HG03097 (cell line): ENCODE measurements at regions not wholly inside any gene's neighbourhood (a gene's known extent, or its start where the extent isn't known, plus 50 kb on each side); places are given as distances from the start of the nearest gene placed in this dataset.

Experiments used
- ATAC-seq: cut with Tn5 transposase; IDR thresholded peaks from one replicate; pipeline ENCODE4 v1.9.1; 2021; ENCODE audit not compliant: unreplicated experiment, low FRiP score

DNA sequence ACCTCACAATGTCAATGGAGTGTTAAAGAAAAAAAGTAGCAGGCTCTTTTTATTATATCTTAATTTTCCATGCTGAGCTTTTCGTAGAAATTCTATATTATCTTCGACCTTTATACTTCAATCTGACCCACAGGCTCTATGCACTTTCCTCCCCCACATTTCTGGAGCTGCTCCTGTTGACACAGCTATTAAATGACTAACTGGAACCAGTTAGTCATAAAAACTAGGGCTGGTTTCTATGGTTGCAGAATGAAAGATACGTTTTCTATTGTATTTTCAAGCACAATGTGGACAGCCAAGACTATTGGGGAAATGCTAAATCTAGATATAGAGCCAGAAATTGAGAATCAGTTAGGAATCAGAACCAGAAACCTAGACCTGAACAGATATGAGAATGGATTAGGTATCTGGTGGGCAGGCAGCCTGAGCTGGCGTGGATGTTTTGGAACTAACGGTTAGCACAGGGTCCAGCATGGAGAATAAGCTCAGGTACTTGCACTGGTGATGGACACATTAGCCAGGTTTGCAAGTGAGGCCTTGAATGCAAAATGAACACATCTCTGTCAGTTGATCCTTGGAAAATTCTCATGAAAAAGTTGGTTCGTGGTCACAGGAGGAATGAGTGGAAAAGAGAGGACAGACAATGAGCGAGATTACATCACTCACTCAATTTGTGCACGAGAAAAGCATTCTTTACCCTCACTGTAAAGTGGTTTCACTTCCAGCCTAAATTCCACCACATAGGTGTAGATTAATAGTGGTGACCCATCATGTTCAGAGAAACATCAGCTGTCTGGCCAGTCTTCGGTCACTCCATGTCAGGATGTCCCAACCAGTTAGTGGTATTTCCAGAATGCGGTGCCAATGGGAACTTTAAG is 144.6 kb upstream of the EPHA4 start:
- no peak for ATAC-seq

DNA sequence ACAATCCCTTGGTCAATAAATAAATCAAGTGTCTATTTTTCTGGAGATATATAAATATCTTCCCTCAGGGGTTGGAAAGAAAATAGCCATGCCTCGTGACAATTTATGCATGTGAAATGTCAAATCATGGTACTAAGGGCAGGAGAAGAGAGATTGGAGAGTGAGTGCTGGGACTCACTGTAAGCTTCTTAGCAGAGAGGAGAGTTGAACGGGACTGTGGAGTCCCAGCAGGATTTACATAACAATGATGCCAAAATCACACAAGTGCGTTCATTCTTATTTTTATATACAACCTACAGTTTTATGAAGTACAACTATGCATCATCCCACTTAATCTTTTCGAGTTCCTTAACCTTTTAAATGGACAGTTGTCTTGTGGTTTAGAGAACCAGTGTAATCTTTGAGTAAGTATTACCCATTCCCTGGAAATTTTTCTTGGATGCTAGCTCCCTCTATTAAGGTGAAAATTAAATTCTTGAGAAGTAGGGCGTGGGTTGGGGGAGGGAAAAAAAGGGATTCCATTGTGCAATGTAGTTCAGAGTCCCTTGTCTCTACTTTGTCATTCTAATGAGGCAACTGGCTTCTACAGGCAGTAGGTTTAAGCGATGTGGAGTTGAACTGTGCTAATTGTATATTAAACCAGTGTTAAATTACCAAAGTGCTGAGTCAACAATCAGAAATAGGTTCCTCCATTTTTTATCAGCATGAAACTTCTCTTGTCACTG is 143.6 kb upstream of the EPHA4 start:
- no peak for ATAC-seq

DNA sequence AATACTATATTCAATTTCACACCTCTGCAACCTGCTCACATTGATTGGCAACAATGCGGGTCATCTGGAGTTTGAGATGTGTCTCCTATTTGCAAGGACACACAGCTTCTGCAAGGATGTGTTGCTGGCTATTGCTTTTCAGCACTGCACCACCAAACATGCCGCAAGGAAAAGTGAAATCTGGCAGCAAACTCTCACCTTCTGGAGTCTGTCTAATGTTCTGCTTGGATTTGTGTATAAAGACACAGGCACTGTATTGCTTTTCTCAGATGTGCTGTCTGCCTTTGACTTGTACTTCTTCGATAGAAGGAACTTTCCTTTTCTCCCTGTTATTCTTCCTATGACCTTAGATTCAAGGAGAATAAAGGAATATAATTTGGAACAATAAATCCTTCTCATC is 138.6 kb upstream of the EPHA4 start:
- no peak for ATAC-seq

DNA sequence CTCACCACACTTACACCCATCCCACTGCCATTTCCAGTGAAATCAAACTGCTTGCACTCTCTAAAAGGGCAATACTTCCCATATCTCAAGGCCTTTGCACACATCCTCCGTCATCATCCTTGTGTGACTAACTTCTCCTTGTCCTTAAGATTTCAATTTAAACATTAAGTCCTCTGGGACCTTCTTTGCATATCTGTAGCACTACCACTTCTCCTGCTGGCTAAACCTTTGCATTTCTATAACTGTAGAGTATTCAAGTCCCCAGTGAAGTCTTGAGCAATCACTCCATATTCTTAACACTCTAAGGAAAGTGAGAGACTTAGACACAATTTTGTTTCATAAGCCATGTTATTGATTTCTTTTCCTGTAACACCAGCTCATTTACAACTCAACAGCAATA is 136.8 kb upstream of the EPHA4 start:
- ATAC-seq, result no peak

DNA sequence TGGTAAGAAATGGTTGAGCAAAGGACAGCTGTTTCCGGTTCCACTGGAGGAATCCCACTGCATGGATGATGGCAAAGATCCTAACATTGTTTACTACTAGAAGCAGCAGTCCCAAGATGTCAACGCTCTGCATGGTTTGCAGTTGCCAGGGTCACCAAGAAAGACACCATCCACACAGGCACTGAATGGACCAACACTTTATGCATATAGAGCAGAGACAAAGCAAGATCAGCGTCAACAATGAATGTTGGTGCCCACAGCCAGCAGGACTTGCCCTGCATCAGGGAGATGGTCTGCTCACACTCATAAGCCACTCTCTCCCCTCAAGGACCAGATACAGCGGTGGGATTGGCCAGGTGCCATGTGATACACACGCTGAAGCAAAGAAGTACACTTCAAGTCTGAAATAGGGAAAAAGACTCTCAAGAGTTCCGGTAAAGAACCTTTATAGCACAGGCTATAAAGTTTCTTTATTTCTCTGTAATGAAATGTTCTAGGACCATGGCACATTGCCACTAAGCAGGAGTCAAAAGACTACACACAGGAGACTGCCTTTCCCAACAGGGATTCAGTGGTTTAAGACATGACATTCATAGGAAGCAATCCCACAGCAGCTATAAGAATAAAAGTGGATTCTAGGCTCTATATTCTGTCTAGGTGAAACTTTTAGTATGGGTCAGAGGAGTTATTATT is 133.2 kb upstream of the EPHA4 start:
- no peak for ATAC-seq

DNA sequence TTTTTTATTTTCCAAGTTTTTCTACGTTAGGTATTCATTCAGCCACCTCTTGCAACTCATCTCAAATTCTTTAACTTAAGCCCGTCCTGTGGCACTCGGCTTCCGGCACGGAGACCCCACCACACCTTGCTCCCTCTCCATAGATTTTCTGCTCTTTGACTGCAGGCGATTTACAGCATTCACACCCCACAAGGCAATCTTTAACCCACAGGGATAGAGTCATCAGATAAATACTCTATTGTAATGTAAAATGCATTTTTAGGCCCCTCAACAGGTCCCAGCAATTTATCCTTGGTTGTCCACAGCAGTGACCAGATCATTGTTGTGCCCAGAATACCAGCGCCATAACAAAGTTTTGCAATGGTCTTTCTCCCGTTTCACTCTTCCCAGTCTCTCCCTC is 132.3 kb upstream of the EPHA4 start:
- no peak for ATAC-seq

DNA sequence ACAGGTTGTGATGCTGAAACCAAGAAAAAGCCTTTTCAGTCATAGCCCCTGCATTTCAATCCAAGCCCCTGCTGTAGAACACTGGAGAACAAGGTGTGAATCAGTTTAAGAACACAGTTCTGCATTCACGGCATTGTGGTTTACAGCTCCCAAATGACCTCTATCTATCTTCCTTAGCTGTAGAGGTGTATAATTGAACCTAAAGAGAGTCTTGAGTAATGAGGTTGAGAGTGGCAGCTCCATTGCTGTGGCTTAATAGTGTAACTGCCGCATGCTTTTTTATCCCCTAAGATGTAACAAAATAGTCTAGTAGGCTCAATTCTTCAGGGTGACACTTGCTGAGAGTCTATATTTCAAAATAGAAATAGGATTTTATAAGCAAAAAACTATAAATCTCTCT is 121.3 kb upstream of the EPHA4 start:
- ATAC-seq, result no peak

DNA sequence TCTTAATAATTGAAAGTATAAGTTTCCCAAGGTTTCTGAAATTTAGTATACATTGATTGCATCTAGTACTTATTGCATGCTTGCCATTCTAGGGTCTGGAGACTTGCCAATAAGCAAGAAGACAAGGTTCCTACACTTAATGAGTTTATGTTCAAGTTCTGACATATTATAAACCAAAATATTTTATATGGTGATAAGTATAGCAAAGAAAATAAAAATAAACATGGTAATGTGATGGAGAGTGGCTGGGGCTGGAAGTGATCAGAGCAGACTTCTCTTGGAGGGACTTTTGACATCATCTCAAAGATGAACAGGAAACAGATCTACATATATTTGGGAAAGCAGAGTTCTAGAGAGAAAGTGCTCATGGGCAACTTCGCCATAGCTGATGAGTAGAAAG is 119.5 kb upstream of the EPHA4 start:
- ATAC-seq, result no peak

DNA sequence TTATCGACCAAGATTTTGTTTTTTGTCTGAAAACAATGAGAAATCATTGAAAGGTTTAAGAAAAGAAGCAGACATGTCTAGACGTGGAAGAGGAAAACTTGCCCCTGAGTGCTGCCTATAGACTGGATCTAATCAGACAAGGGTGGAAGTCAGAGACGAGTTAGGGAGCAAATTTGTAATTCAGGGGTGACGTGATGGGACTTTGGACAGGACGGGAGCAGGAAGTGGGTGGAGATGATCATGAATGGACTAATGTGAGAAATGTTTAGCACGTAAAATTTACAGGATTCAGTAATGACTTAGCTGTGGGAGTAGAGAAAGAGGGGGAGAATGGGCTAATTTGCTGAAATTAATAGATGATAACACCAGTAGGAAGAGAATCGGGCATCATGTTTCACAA is 117.0 kb upstream of the EPHA4 start:
- no peak for ATAC-seq

DNA sequence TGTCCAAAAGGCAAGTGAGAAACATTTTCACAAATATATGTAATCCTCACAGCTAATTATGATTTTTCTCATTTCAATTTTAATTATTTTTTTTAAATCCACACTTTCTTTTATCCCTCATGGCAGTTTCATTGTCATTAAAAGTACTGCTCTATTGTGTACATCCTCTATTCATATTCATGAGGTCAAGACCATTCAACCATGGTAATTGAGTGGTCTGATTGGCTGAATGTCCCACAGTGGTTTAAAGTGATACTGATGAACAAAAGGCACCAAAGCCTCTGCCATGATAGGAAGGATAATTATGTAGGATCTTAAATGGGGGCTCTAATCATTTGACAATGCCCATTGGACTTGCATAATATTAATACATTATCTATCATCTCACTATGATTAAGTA is 108.4 kb upstream of the EPHA4 start:
- ATAC-seq, result no peak

DNA sequence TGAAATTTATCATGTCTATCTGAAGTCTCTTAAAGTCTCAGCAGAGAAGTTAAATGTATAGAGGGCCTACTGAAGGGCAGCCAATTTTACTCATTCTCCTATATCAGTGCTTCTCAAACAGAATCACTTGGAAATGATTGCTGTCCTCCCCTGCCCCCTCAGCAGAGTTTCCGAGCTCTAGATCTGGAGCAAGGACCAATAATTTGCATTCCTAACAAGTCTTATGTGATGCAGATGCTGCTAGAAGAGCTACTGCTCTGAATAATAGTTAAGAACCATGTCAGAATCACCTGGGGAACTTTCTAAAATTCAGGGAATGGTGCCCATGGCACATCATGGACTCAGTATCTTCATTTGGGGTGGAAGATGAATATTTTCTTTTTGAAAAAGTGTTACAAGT is 105.6 kb upstream of the EPHA4 start:
- no peak for ATAC-seq

DNA sequence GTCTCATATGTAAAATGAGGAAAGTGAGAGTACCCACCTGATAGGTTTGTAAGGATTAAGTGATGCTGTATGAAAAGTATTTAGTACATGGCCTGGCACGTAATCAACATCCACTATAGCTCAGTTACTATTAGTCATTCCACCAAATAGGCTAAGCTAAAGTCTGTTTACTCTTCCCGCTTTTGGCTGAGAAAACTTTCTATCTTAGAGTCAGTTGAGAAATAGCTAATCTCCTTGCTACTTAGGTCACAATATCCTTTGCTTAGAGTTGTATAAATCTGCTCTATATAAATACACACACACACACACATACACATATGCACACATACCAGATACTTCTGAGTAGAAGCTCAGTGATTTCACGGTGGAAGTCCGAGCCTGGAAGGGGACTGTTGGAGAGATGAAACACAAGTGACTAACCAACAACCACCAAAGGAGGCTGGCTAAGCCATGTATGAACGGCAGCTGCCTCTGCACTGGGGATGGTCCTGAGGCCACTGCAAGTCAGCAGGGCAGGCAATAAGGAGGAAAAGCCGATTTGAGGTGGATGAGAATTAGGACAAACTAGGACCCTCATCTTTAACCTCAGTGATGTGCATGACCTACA is 104.6 kb upstream of the EPHA4 start:
- no peak for ATAC-seq

DNA sequence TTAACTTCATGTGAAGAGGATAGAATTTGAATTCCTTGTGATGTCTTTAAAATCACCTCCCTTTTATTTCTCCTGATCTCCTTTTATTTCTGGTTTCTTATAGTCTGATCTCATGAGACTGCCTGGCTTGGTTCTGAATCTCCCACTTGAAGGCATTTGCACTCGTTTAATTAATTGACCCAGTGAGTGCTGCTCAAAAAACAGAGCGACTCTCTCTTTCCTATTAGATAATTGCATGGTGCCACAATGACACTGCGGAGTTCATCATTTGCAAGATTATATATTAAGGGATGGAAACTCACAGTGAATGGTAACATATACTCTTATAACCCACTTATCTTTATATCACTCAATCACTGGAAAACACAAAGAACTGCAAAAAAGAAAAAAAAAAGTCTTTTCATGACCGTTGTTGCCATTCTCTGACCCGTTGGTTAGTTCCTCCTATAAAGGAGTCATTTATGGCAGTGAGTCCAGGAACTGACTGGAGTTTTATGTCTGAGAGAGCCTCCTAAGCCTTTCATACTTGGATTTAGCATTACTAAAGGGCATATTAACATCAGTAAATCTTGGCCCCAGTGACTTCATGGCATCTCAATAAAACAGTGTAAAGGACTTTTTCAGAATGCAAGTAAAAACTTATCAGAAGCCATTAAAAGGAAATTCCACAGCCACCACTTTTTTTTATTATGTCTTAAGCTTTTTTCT is 103.3 kb upstream of the EPHA4 start:
- ATAC-seq, result no peak

DNA sequence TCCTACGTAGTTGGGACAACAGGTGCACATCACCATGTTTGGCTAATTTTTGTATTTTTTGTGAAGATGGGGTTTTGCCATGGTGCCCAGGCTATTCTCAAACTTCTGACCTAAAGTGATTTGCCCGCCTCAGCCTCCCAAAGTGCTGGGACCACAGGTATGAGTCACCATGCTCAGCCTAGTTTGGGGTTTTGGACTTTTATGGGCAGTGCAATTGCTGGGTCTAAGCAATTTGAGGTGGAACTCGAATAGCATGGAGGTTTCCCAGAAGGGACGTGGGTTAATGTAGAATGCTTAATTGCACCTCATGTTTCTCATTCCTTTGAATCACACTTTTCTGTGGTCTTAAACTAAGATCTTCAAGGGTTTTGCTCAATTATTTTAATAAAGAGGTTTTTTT is 102.3 kb upstream of the EPHA4 start:
- no peak for ATAC-seq

DNA sequence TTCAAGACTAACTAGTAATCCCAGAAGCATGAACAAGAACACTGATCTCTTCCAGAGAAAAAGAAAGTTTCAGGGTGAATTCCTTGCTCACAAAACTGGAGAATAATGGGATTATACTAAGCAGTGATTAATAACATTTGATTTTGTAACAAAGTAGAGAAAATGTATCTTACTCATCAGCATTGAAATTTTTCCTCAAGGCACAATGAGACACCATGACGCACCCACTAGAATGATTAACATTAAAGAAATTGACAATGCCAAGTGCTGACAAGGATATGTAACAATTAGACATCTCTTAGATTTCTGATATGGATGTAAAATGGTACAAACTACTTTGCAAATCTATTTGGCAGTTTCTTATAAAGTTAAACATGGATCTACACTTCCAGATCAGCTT is 101.1 kb upstream of the EPHA4 start:
- ATAC-seq, result no peak

DNA sequence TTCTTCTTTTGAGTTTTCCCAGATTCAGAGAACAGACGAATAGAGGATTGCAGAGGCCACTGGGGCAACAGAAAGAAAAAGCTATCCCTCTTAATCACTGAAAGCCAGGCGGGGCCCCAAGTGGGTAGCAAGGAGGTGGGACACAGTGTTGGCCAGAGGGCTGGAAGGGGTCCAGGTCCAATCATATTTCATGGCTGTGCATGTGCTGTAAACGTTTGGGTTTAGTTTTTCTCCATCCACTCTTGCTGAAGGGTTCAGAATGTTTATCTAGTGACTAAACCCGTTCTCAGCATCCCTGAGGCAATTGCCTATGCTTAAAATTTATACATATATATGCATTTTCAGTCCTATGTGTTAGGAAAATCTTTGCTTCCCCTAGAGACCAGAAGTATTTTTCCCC is 99.4 kb upstream of the EPHA4 start:
- ATAC-seq, result no peak

DNA sequence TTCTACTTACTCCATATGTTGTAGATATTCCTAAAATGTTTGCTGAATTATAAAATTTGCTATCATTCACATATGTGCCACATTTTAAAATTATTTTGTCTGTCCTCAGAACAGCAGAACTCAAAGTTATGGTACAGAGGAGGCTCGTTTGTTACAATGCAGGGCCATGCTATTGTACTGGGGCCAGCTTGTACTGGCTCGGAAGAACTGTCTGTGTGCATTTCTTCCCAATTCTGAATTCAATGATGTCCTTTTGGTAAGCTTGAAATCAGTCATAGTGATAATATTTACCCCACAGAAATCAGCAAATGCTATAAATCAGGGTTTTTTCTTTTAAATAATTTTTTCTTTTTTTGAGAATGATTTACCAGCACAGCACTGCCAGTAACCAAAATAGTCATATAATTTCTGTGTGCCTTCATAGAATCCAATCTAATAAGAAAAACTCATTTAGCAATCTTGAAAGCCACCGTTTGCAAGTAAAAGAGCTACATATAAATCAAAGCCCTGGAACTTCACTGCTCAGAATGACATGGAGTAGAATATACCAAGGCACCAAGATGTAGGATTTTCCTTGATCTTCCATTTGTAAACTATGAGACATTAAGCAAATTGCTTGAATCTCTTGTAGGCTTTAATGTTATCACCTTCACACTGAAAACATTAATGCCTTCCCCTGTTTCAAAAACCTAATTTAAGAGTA is 90.7 kb upstream of the EPHA4 start:
- ATAC-seq, result no peak

DNA sequence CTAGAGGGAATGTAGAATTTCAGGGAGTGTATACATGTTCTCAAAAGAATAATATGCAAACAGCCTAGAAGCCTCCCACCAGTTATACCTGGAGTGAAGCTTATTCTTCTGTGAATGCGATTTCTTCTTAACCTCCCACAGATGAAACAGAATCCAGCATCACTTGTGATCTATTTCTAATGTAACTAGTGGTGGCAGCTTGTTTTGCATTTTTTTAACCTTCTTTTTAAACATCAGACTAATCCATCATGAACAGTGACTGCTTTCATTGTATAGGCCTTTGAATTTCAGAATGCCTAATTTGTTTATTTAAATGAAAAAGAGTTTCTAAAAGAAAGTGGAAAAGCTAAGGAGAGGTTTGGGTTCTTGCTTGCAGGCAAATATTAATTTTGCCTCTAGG is 85.7 kb upstream of the EPHA4 start:
- no peak for ATAC-seq

DNA sequence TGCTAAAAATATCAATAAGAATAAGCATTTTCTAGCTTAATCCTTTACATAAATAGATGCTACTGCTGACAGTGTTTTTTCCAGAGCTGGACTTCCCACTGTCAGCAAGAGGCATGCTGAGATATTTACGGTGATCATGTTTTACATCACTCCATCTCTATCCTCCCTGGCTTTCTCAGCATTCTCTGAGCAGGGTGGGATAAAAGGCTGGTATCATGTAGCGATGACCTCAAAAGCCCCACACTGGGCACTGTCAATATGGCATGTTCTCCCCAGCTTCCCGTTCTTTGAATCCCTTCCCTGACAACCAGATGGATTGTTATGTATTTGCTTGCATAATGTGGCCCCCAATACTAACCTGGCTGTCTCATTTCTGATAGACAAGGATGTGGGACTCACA is 83.2 kb upstream of the EPHA4 start:
- no peak for ATAC-seq

DNA sequence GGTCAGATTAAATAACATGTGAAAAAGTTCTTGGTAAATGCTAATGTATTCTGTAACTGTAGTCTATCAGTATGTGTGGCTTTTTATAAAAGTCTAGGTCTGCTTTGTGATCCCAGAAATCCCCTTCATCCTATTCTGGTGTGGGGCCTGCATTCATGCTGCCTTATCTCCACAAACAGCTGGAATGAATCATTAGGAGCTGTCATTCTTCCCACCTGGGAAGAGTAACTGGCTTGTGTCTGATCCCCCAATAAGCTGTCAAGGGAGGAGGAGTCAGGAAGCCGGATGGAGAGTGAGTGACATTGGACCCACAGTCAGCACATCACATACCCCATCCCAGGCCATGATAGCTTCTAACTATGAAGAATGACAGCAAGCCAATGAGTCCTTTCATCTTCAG is 81.1 kb upstream of the EPHA4 start:
- ATAC-seq, result no peak
